Brain microvascular endothelial cell (primary cell): ENCODE measurements at regions not wholly inside any gene's neighbourhood (a gene's known extent, or its start where the extent isn't known, plus 50 kb on each side); places are given as distances from the start of the nearest gene placed in this dataset.

ENCODE experiments used
- DNase-seq: peaks from one replicate; pipeline ENCODE4 v3.0.0-alpha.2; 2020
- H3K27ac ChIP-seq: fragments of 250-450 bp; sonication (Bioruptor Pico); 2 replicates; pipeline ENCODE4 v1.5.1; 2020; ENCODE audit warnings: mild to moderate bottlenecking, moderate library complexity
- H3K27me3 ChIP-seq: fragments of 250-450 bp; sonication (Bioruptor Pico); replicated peaks from 2 replicates; pipeline ENCODE4 v1.5.1; 2020; ENCODE audit warnings: mild to moderate bottlenecking
- H3K36me3 ChIP-seq: fragments of 250-450 bp; sonication (Bioruptor Pico); replicated peaks from 2 replicates; pipeline ENCODE4 v1.5.1; 2020; ENCODE audit warnings: mild to moderate bottlenecking
- H3K4me3 ChIP-seq: 2 replicates; pipeline ENCODE4 v1.5.1; 2011; ENCODE audit warnings: low read depth, mild to moderate bottlenecking, control low read depth, low read length, moderate library complexity
- CTCF ChIP-seq: IDR thresholded peaks from 2 replicates; pipeline ENCODE4 v1.5.1; 2011; ENCODE audit warnings: low read depth, mild to moderate bottlenecking, moderate library complexity, low read length, control low read depth, inconsistent platforms; ENCODE audit errors: missing control alignments
- in situ Hi-C: cut with HindIII; loops from 2 replicates; pipeline ENCODE4 v1.10.0; 2017; ENCODE audit warnings: low sequenced_read_pairs, low pct_ligation_motif_present

GRCh38 chr13:37954191-37954590 is 84.6 kb upstream of the TRPC4 start:
- no peak for TF ChIP-seq CTCF
- H3K4me3 ChIP-seq: no peak overlapping the region
- no peak overlapping the region for H3K27ac ChIP-seq
- in situ Hi-C loops: no loop called here
- DNase-seq: no peak
- no peaks in the 10 kb centered on the region for H3K27me3 ChIP-seq
- H3K36me3 ChIP-seq: no peaks in the 10 kb centered on the region

GRCh38 chr13:37953696-37954095 is 84.1 kb upstream of the TRPC4 start:
- H3K36me3 ChIP-seq: no peaks in the 10 kb centered on the region
- H3K27ac ChIP-seq: no peak overlapping the region
- in situ Hi-C loops: no loop called here
- no peak overlapping the region for H3K4me3 ChIP-seq
- TF ChIP-seq CTCF: no peak
- H3K27me3 ChIP-seq: no peaks in the 10 kb centered on the region
- DNase-seq: no peak

GRCh38 chr13:37950016-37950415 is 80.4 kb upstream of the TRPC4 start:
- TF ChIP-seq CTCF: no peak
- no peak overlapping the region for H3K4me3 ChIP-seq

GRCh38 chr13:37947419-37948140 is 78.0 kb upstream of the TRPC4 start:
- in situ Hi-C loops: no loop called here
- no peak overlapping the region for H3K4me3 ChIP-seq
- no peak overlapping the region for H3K27ac ChIP-seq
- TF ChIP-seq CTCF: no peak
- H3K27me3 ChIP-seq: no peaks in the 10 kb centered on the region
- no peak for DNase-seq
- H3K36me3 ChIP-seq: no peaks in the 10 kb centered on the region

More at GRCh38 chr13:37950016-37950415, 80.4 kb upstream of the TRPC4 start:
- H3K36me3 ChIP-seq: no peaks in the 10 kb centered on the region
- in situ Hi-C loops: no loop called here
- no peaks in the 10 kb centered on the region for H3K27me3 ChIP-seq
- no peak overlapping the region for H3K27ac ChIP-seq
- DNase-seq: no peak

GRCh38 chr13:37945651-37946575 is 76.3 kb upstream of the TRPC4 start:
- TF ChIP-seq CTCF: no peak
- no peak overlapping the region for H3K4me3 ChIP-seq
- H3K27ac ChIP-seq: no peak overlapping the region
- in situ Hi-C loops: no loop called here
- H3K27me3 ChIP-seq: no peaks in the 10 kb centered on the region
- DNase-seq: no peak
- no peaks in the 10 kb centered on the region for H3K36me3 ChIP-seq
